ENCODE measurements at regions not wholly inside any gene's neighbourhood (a gene's known extent, or its start where the extent isn't known, plus 50 kb on each side); places are given as distances from the start of the nearest gene placed in this dataset.

GRCh38 chr22:48436201-48436931 is 1391.3 kb downstream of the BRD1 start:
- TF ChIP-seq, protein P1, sequence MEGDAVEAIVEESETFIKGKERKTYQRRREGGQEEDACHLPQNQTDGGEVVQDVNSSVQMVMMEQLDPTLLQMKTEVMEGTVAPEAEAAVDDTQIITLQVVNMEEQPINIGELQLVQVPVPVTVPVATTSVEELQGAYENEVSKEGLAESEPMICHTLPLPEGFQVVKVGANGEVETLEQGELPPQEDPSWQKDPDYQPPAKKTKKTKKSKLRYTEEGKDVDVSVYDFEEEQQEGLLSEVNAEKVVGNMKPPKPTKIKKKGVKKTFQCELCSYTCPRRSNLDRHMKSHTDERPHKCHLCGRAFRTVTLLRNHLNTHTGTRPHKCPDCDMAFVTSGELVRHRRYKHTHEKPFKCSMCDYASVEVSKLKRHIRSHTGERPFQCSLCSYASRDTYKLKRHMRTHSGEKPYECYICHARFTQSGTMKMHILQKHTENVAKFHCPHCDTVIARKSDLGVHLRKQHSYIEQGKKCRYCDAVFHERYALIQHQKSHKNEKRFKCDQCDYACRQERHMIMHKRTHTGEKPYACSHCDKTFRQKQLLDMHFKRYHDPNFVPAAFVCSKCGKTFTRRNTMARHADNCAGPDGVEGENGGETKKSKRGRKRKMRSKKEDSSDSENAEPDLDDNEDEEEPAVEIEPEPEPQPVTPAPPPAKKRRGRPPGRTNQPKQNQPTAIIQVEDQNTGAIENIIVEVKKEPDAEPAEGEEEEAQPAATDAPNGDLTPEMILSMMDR (IDR thresholded peaks at IDR 0.05; ENCODE audit: borderline replicate concordance, insufficient read depth, low read depth, low read length), result no peak
- no peak overlapping the region for H3K4me3 ChIP-seq (ENCODE audit: low read depth, low read length)

- TF ChIP-seq, protein P1 (IDR thresholded peaks at IDR 0.05; ENCODE audit: borderline replicate concordance, insufficient read depth, low read depth, low read length), result no peak
- H3K4me3 ChIP-seq (ENCODE audit: low read depth, low read length), result no peak overlapping the region
These were observed 1392.8 kb downstream of the BRD1 start for GRCh38 chr22:48434868-48435250.

GRCh38 chr22:48434156-48434867 is 1393.4 kb downstream of the BRD1 start:
- TF ChIP-seq, protein P1 (IDR thresholded peaks at IDR 0.05; ENCODE audit: borderline replicate concordance, insufficient read depth, low read depth, low read length), result no peak
- no peak overlapping the region for H3K4me3 ChIP-seq (ENCODE audit: low read depth, low read length)

- H3K4me3 ChIP-seq (ENCODE audit: low read depth, low read length), result no peak overlapping the region
- TF ChIP-seq, protein P1 (IDR thresholded peaks at IDR 0.05; ENCODE audit: borderline replicate concordance, insufficient read depth, low read depth, low read length), result no peak
These were observed 1394.0 kb downstream of the BRD1 start for GRCh38 chr22:48433647-48434046.

GRCh38 chr22:48432781-48433518 is 1394.7 kb downstream of the BRD1 start:
- no peak overlapping the region for H3K4me3 ChIP-seq (ENCODE audit: low read depth, low read length)
- TF ChIP-seq, protein P1 (IDR thresholded peaks at IDR 0.05; ENCODE audit: borderline replicate concordance, insufficient read depth, low read depth, low read length), result no peak

DNA sequence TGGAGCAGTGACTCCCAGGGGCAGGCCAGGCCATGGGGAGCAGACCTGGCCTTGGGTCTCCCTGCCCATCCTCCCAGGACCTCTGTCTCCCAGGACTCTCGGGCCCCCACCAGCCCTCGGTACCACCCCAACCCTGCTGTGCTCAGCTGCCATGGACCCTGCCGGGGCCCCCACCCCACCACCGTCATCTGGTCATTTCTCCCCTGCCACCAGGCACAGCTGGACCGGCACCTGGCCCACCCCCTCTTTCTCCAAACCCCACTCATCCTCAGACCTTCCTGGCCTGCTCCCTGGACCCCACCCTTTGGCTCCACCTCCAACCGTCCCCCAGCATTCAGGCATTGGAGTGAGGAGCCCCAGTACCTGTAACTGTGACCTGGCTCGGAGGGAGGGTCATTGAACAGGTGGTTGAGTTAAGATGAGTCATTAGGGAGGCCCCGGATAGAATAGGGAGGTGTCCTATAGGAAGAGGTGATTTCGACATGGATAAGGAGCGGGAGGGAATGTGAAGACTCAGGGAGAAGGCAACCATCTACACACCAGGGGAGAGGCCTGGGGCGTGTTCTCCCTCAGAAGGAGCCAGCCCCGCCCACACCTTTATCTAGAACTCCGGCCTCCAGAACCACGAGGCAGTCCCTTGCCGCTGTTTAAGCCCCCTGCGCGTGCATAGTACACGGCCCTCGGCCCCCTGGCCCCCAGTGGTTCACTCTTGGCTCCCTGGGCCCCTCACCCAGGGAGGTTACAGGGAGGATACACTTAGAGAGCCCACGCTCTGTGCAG is 1395.9 kb downstream of the BRD1 start:
- TF ChIP-seq, protein P1 (IDR thresholded peaks at IDR 0.05; ENCODE audit: borderline replicate concordance, insufficient read depth, low read depth, low read length), result no peak

More for the DNA sequence above, 1395.9 kb downstream of the BRD1 start:
- no peak overlapping the region for H3K4me3 ChIP-seq (ENCODE audit: low read depth, low read length)
